ENCODE measurements at regions not wholly inside any gene's neighbourhood (a gene's known extent, or its start where the extent isn't known, plus 50 kb on each side); places are given as distances from the start of the nearest gene placed in this dataset.
A peak's percentile ranks its signal among the peaks of the same experiment; 100 is the strongest.

DNA sequence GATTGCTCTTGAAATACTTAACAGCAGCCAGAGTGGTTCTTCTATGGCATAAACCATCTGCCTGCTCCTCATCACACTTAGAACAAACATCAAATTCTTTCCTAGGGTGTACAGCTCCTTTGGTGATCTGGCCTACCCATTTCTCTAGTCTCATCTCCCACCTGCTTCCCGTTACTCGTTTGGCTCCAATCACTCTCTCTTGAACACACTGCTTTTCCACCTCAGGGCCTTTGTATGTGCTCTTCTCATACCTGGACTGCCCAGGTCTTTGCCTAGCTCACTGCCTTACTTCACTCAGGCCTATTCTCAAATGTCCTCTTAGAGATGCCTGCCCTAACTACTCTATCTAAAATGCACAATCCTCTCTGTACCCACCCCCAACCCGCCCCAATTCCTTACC is 100.5 kb downstream of the KCNRG start:
- TF ChIP-seq, protein P1, sequence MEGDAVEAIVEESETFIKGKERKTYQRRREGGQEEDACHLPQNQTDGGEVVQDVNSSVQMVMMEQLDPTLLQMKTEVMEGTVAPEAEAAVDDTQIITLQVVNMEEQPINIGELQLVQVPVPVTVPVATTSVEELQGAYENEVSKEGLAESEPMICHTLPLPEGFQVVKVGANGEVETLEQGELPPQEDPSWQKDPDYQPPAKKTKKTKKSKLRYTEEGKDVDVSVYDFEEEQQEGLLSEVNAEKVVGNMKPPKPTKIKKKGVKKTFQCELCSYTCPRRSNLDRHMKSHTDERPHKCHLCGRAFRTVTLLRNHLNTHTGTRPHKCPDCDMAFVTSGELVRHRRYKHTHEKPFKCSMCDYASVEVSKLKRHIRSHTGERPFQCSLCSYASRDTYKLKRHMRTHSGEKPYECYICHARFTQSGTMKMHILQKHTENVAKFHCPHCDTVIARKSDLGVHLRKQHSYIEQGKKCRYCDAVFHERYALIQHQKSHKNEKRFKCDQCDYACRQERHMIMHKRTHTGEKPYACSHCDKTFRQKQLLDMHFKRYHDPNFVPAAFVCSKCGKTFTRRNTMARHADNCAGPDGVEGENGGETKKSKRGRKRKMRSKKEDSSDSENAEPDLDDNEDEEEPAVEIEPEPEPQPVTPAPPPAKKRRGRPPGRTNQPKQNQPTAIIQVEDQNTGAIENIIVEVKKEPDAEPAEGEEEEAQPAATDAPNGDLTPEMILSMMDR (IDR thresholded peaks at IDR 0.05; ENCODE audit: low read depth, low read length), result no peak
- H3K4me3 ChIP-seq (ENCODE audit: low read depth, low read length), result no peak overlapping the region
- no peak for DNase-seq (ENCODE audit: low read depth, low spot score)
- in situ Hi-C loops (cut with HindIII; ENCODE audit: low sequenced_read_pairs), result no loop called here

DNA sequence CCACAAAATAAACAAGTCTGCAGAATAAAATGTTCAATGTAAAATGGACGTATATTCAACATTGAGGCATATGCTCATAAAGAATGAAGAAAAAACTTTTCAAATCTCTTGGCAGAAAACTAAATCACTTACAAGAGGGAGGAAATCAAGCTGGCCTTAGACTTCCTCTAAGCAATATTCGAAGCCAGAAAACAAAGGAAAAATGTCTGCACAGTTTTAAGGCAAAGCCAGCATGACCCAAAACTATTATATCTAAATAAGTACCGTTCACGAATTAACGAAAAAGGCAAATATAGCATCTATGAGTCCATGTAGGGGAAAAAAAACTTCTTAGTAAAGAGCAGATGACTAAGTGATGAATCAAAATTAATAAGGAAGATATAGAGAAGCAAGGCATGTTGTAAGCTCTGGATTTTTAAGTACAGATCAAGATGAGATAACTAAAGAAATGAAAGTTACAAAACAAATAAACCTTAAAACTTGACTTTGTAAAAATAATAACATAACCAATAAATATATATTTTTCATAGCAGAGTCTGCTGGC is 101.3 kb downstream of the KCNRG start:
- in situ Hi-C loops (cut with HindIII; ENCODE audit: low sequenced_read_pairs), result no loop called here
- no peak overlapping the region for H3K4me3 ChIP-seq (ENCODE audit: low read depth, low read length)
- TF ChIP-seq, protein P1 (IDR thresholded peaks at IDR 0.05; ENCODE audit: low read depth, low read length), result no peak
- DNase-seq (ENCODE audit: low read depth, low spot score), result no peak

DNA sequence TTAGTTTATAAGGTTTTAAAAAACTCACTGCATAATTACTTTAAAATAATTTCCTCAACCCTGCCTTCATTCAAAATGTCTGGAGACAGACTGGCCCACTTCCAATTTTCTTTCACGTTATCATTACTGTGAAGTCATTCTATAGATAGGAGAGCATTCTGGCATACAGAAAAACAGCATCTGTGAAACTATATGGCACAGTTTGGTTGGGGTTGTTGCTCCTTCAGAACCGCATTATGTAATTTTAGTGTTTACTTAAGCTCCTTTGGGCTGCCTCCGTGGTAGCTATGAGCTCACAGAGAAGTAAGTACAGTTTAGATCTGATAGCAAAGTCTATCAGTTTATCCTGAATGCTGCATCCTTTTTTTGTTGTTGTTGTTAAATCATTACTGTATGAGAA is 104.3 kb downstream of the KCNRG start:
- H3K4me3 ChIP-seq (ENCODE audit: low read depth, low read length), result no peak overlapping the region
- DNase-seq (ENCODE audit: low read depth, low spot score), result no peak
- TF ChIP-seq, protein P1 (IDR thresholded peaks at IDR 0.05; ENCODE audit: low read depth, low read length), result no peak
- in situ Hi-C loops (cut with HindIII; ENCODE audit: low sequenced_read_pairs), result no loop called here

DNA sequence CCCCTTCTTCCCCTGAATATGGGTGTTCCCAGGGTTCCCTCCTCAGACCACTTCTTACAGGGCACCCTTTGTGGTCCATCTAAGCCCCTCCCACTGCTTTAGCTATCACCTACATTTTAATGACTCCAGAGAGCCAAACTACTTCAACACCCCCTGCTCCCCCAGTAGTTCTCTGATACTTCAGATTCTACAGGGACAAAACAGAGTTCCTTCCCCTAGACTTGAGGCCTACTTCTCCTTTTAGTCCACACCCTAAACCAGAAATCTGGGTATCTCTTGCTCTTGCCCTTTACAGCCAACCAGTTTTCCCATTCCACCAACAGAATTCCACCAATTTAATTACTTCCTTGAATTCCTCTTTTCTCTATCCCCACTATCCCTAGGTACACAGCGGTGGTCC is 107.2 kb downstream of the KCNRG start:
- in situ Hi-C loops (cut with HindIII; ENCODE audit: low sequenced_read_pairs), result no loop called here
- TF ChIP-seq, protein P1 (IDR thresholded peaks at IDR 0.05; ENCODE audit: low read depth, low read length), result no peak
- no peak overlapping the region for H3K4me3 ChIP-seq (ENCODE audit: low read depth, low read length)
- no peak for DNase-seq (ENCODE audit: low read depth, low spot score)

DNA sequence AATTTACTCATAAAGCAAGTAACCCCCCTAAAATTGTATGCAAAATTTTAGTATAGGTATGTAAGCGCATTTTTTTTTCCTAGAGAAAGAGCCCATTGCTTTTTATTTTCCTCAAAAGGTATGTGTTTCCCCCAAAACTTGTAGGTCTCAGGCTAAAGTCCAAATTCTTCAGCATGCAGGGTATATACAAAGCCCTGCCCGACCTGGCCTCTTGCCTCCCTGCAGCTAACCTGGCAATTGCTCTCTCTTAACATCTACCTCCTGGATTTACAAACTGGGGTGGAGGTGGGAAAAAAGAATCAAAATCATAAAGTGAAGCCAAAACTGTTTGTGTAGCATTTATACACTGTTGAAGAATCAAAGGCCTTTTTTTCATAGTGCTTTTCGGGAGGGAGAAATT is 107.8 kb downstream of the KCNRG start:
- in situ Hi-C loops (cut with HindIII; ENCODE audit: low sequenced_read_pairs), result no loop called here
- no peak for DNase-seq (ENCODE audit: low read depth, low spot score)
- TF ChIP-seq, protein P1 (IDR thresholded peaks at IDR 0.05; ENCODE audit: low read depth, low read length), result no peak
- peak overlapping the region; percentile 63 for H3K4me3 ChIP-seq (ENCODE audit: low read depth, low read length)

DNA sequence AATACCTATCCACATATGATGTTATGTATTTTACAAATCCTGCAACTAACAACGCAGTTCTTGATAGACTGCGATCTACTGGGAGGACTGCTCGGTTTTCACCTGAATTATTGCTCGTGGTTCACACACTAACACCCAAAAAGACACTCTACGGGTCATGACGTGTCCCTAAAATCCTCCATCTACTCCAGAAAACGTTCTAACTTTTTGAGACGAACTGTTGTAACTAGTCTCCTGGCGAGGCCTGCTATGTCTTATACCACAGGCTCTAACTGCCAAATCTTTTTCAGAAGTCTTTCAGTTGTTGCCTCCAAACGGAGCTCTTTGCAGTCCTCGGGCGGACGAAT is 108.2 kb downstream of the KCNRG start:
- in situ Hi-C loops (cut with HindIII; ENCODE audit: low sequenced_read_pairs), result no loop called here
- DNase-seq (ENCODE audit: low read depth, low spot score), result no peak
- TF ChIP-seq, protein P1 (IDR thresholded peaks at IDR 0.05; ENCODE audit: low read depth, low read length), result no peak
- peak overlapping the region; percentile 63 for H3K4me3 ChIP-seq (ENCODE audit: low read depth, low read length)

All from astrocyte of the spinal cord (primary cell).